Cerebellar nuclear complex (tissue), 1 donor: ENCODE measurements at regions not wholly inside any gene's neighbourhood (a gene's known extent, or its start where the extent isn't known, plus 50 kb on each side); places are given as distances from the start of the nearest gene placed in this dataset.
A peak's percentile ranks its signal among the peaks of the same experiment; 100 is the strongest.

ENCODE experiments used
- DNase-seq, 2 experiments: peaks; one replicate each; lab custom pipeline; 2025; lab: John Stamatoyannopoulos, UW

DNA sequence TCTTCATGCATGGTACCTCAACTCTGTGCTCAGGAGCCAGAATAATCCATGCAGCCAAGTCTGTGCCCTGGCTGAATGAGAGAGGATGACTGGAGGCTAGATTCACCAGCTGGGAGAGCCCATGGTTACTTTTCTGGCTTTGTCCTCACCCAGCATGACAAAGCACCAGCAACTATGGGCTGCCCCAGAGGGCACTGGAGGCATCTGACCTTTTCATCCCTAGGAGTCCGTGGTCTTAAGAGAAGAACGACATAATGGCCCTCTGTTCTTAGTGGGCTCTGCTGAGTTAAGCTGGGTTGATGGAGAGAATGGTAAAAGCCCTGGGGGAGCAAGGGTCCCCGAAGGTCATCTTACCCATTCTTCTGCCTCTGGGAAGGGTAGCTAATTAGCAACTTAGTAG lies 54.6 kb upstream of the TNP1 start:
- no peak for DNase-seq

DNA sequence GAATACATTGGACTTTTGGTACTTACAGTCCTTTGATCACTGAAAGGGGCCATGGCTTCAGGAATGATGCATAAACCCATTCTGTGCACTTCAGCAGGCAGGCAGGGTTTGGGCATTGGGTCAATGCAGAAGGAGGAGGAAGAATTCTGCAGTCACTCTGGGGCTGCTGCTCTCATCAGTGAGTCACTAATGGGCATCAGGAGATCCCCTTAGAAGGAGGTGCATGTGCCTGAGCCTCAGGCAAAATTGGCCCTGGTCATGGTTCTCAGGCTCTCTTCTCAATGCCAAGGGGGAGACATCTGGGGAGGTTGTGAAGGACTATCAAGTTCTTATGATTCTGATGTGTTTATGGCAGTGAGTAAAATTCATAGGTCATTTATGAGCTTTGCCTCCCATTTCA lies 52.0 kb upstream of the TNP1 start:
- no peak for DNase-seq

DNA sequence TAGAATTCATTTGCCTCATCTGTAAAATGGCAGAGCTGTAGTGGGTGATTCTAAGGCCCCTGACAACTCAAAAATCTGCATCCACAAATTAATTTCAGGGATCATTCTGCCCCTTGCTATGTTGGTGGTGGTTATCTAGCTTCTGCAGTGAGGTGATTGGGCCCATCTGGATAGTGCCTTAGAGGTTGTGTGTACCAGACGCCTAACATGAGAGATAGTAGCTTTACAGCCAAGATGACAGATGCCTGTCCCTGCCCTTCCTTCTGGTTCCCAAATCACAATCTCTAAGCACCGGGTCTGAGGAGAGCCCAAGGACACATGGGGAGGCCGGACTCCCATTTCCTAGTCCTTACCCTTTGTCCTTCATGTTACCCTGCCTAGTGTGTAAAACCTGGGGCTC lies 51.1 kb upstream of the TNP1 start:
- peak in 1 of 2 experiments; percentile 22 for DNase-seq

DNA sequence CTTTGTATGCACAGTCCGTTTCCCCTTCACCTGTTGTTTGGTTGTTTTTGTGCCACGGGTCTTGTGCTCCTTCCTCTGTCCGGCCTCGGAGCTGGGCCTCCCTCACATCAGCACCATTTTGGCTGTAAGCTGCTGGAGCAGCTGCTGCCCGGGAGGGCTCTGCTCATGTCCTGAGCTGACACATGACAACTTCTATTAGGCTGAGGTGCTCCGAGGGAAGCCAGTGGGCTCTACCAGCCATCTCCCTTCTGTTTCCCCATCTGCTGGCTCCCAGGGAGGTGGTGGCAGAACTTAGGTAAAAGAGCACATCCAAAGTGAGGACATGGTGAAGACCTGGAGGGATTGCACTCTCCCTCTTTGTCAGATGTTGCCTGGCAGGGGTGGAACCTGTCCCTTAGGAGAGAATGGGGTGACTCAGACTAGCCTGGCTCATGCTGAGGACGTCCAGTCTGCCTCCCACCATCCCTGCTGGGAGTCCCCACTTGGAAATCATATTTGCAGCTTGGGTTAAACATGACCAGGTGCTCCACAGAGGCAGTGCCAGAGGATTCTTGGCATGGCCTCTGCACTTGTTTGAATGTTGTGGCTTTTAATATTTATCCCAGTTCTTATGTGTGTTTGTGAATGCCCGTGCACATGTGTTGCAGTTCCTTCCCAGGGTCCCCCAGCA lies 49.8 kb upstream of the TNP1 start:
- DNase-seq = no peak
